Fibroblast of pulmonary artery (primary cell): ENCODE measurements at regions not wholly inside any gene's neighbourhood (a gene's known extent, or its start where the extent isn't known, plus 50 kb on each side); places are given as distances from the start of the nearest gene placed in this dataset.

ENCODE experiments used
- DNase-seq: peaks from one replicate; pipeline ENCODE4 v3.0.0-alpha.2; 2010; ENCODE audit warnings: low read depth
- H3K4me3 ChIP-seq: replicated peaks from 2 replicates; pipeline ENCODE4 v1.5.1; 2011; ENCODE audit warnings: low read depth, mild to moderate bottlenecking, control low read depth, low read length, moderate library complexity
- TF ChIP-seq, protein P1 (sequence below): IDR thresholded peaks from 2 replicates; pipeline ENCODE4 v1.5.1; 2011; ENCODE audit warnings: mild to moderate bottlenecking, control low read depth, low read length, inconsistent platforms; ENCODE audit errors: missing control alignments

DNA sequence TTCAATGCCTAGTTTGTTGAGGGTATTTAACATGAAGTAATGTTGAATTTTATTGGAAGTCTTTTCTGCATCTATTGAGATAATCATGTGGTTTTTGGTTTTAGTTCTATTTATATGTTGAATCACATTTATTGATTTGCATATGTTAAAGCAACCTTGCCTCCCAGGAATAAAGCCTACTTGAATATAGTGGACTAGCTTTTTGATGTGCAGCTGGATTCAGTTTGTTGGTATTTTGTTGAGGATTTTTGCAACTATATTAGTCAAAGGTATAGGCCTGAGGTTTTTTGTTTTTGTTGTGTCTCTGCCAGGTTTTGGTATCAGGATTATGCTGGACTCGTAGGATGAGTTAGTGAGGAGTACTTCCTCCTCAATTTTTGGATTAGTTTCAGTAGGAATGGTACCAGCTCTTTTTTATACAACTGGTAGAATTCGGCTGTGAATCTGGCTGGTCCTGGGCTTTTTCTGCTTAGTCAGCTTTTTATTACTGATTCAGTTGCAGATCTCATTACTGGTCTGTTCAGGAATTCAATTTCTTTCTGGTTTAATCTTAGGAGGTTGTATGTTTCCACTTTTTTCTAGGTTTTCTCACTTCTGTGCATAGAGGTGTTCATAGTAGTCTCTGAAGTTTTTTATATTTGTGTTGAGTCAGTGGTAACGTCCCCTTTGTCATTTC lies 209.8 kb upstream of the RBMS3 start:
- TF ChIP-seq, protein P1, sequence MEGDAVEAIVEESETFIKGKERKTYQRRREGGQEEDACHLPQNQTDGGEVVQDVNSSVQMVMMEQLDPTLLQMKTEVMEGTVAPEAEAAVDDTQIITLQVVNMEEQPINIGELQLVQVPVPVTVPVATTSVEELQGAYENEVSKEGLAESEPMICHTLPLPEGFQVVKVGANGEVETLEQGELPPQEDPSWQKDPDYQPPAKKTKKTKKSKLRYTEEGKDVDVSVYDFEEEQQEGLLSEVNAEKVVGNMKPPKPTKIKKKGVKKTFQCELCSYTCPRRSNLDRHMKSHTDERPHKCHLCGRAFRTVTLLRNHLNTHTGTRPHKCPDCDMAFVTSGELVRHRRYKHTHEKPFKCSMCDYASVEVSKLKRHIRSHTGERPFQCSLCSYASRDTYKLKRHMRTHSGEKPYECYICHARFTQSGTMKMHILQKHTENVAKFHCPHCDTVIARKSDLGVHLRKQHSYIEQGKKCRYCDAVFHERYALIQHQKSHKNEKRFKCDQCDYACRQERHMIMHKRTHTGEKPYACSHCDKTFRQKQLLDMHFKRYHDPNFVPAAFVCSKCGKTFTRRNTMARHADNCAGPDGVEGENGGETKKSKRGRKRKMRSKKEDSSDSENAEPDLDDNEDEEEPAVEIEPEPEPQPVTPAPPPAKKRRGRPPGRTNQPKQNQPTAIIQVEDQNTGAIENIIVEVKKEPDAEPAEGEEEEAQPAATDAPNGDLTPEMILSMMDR: no peak
- H3K4me3 ChIP-seq: no peak overlapping the region
- peak; percentile 47 for DNase-seq

DNA sequence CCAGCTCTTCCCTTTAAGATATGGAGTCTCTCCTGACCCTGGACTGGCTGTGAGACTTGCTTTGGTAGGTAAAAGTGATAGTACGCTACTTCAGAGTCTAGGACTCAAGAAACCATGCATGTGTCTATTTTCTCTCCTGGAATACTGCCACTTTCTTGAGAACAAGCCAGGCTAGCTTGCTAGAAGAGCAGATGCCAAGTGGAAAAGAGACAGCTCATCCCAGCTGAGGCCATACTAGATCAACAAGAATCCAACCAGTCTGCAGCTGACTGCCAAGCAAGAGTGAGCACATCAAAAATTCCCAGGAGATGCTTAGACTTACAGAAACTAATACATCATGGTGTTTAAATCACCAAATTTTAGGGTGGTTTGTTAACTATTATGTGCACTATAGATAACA lies 208.3 kb upstream of the RBMS3 start:
- TF ChIP-seq, protein P1: no peak
- peak; percentile 30 for DNase-seq
- H3K4me3 ChIP-seq: no peak overlapping the region

DNA sequence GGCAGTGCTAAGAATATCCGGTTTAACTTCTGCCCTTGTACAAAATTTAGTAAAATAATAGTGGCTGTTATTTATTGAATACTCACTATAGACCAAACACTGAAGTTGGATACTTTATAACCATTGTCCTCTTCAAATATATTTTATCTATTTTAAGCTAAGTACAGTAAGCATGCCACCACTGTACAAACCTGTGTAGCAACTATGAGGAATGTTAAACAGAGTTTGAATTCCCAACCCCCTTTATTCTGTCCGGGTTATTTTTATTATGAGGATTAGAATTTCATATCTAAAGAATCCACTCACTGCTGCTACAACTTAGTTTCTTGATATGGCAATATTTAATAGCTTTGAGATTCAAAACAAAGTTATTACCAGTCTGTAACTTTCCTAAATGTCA lies 203.5 kb upstream of the RBMS3 start:
- DNase-seq: no peak
- TF ChIP-seq, protein P1: no peak
- no peak overlapping the region for H3K4me3 ChIP-seq

DNA sequence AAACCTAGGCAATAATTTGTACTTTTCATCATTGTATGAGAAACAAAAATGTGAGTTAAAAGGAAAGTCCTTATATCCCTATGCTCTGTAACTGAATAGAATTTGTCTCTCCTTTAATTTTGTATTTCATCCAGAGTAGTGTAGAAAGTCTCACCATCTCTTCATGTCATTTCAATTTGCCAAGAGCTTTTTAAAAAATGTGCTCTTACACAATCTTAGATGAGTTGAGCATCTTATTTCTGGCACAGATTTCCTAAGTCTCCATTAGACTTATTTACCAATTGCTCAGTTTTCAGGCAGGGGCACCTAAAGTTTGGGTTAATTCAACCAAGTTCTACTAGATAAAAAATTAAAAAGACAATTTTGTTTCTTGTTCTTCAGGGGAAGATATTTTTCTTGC lies 201.5 kb upstream of the RBMS3 start:
- H3K4me3 ChIP-seq: no peak overlapping the region
- TF ChIP-seq, protein P1: no peak
- DNase-seq: peak; percentile 37

DNA sequence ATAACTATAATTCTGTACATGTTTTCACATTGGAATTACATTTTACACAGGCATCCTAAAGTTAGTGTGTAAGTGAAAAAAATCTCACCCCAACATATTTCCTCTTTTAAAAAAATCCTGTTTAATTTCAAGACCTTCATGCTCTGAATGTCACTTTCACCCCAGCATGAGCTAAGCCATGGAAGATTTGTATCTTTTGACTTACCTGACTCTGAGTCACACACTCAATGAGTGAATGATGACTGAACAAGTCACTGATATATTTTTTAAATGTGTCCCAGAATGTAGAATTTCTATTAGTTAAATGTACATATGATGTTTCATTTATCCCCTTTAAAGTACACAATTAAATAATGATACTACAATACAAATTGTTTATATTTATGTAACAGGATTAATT lies 199.9 kb upstream of the RBMS3 start:
- no peak overlapping the region for H3K4me3 ChIP-seq
- TF ChIP-seq, protein P1: no peak
- no peak for DNase-seq

DNA sequence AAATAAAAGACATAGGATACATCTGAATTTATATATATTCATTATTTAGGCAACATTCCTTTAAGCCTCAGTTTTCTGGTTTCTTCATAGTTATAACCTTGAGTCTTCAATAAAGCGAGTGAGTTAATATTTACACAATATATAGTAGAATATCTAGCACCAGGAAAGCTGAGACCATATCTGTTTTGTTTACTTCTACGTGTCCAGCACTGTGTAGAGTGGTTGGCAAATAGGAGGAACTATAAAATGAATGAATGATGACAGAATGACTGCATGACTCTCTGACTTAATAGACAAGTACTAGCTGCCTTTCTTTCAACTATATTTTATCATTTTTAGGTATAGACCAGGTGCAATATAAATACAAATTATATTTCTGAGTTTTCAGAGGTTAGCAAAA lies 197.8 kb upstream of the RBMS3 start:
- TF ChIP-seq, protein P1: no peak
- no peak overlapping the region for H3K4me3 ChIP-seq
- DNase-seq: no peak

DNA sequence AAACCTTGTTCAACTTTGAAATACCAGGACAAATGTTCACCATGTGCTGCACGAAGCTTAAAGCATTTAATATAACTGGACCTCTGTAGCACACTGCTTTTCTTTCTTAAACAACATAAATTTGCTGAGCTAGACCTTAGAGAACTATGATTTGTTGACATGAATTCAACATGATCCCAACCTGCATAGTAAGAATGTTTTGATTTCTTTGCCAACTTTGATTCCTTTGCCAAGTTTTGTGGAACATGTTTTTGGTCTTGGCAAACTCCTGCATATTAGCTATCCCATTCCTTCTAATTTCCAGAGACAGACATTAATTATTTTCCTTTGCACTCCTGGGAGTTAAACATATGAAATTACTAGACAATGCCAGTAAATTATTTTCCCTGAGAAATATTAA lies 197.2 kb upstream of the RBMS3 start:
- TF ChIP-seq, protein P1: no peak
- DNase-seq: no peak
- no peak overlapping the region for H3K4me3 ChIP-seq
